GM18505 (cell line): ENCODE measurements at regions not wholly inside any gene's neighbourhood (a gene's known extent, or its start where the extent isn't known, plus 50 kb on each side); places are given as distances from the start of the nearest gene placed in this dataset.
"Not testable (repeated sequence)": the region's sequence is repeated elsewhere in the genome, so short reads cannot be mapped to it uniquely, and the experiment has no call there.

ENCODE experiments used
- ATAC-seq: cut with Tn5 transposase; IDR thresholded peaks from one replicate; pipeline ENCODE4 v1.9.1; 2021; ENCODE audit not compliant: unreplicated experiment
- POLR2A ChIP-seq: IDR thresholded peaks from 4 replicates; pipeline ENCODE4 v1.6.1; 2011; ENCODE audit warnings: borderline replicate concordance; ENCODE audit not compliant: insufficient read depth, insufficient read length; ENCODE audit errors: extremely low read depth

DNA sequence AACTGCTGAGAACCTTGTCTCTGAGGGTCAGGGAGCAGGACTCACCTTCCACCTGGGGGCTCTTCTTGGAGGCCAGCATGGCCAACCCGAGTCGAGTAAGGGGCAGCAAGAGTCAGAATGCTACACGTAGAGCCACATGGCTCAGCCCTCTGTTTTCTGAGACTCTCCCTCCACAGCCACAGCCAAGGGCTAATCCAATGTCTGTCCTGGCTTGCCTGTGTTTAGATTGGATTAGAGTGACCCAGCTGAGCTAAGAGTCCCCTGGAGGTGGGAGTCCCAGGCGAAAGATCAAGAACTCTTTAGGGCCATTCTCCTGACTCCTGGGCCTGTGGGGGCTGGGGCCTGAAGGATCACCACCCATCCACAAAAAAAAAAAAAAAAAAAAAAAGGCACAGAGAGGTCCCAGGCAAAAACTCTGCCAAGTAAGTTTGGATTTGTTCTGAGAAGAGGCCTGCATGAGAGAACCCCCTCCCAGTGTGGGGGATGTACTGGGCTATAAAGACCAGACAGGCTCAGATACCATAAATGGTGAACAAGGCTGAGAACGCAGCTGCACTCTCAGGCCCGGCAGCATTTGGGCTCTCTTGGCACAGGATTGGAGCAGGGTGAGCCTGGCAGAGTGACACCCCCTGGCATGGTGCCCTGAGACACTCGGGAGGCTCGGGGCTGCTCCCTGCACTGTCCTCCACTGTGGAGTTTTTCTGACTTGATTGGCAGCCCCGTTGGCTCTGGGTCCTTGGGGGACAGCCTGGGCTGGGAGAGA, 88.0 kb upstream of the OSBPL11 start:
- ATAC-seq: no peak

DNA sequence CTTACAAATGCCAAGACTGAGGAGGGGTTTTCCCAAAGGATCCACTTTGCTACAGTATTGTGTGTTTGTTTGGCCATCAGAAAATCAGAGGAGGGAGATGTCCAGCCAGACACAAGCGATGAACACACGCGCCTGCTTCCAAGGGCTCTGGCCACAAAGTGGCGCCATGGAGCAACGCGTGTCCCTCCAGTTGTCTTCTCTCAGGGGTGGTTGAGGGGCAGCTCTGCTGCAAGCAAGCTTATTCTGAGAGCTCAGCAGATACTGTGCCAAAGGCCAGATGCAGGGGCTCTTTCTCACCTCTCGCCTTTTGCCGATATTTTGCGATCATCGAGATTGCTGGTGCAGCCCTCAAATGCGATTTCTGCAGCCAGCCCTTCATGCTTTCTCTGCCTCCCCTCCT, 88.9 kb upstream of the OSBPL11 start:
- no peak for TF ChIP-seq POLR2A
- no peak for ATAC-seq

More for the DNA sequence above, 88.0 kb upstream of the OSBPL11 start:
- TF ChIP-seq POLR2A: no peak

DNA sequence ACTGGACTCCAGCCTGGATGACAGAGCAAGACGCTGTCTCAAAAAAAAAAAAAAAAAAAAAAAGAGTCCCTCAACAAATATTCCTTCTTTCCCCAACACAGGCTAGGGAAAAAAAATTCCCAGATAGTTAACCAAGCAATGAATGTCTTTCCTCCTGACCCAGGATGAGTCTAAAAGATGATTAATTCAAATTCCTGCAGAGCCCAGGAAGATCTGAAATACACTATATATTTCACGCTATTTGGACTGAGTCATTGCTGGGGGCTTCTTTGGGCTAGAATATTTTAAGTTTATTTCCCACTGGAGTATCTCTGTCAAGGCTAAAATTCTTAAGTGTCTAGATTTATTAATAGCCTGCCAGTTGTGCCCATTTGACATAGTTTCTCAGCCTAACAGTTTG, 90.4 kb upstream of the OSBPL11 start:
- ATAC-seq: not testable (repeated sequence)

DNA sequence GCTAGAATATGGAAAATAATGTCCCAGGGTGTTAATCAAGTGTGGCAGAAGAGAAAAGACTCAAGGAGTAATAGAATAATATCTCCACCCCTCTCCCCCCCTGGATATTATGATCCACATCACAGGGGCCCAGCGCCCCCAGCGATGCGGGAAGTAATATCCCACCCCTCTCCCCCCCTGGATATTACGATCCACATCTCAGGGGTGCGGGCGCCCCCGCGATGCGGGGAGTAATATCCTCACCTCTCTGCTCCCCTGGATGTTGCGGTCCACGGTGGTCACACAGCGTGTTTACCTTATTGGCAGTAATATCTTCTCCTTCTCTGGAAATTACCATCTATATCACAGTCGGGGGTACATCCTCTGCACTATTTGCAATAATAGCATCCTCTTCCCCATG, 97.1 kb upstream of the OSBPL11 start:
- no peak for TF ChIP-seq POLR2A
- no peak for ATAC-seq

DNA sequence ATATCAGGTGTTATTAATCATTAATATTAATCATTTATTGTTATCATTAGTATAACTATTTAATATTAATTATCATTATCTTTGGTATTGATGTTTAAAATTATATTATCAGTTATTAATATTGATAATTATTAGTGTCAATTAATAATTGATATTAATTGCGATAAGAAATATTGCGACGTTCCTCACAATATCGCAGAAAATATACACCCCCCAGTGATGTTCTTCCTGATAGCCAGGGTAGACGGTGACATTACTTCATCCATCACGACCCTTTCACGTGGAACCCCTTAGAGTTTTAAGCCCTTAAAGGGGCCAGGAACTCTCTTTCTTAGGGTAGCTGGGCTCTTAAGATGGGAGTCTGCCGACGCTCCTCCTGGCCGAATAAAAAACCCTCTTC, 98.6 kb upstream of the OSBPL11 start:
- TF ChIP-seq POLR2A: no peak
- no peak for ATAC-seq

DNA sequence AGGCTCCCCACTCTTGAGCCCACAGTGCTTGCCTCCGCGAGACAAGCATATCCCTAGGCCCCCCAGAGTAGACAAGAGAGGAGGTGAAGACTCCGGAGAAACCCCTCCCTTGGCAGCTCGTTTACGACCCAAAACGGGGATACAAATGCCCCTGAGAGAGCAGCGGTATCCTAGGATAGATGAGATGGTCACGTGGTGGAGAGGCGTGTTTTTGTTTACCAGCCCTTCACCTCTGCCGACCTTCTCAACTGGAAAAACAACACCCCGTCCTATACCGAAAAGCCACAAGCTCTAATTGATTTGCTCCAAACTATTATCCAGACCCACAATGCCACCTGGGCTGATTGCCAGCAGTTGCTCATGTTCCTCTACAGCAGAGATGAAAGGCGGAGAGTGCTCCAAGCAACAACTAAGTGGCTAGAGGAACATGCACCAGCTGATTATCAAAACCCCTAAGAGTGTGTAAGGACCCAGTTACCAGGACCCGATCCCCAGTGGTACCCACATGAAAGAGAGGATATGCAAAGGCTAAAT, 99.5 kb upstream of the OSBPL11 start:
- TF ChIP-seq POLR2A: no peak
- no peak for ATAC-seq

DNA sequence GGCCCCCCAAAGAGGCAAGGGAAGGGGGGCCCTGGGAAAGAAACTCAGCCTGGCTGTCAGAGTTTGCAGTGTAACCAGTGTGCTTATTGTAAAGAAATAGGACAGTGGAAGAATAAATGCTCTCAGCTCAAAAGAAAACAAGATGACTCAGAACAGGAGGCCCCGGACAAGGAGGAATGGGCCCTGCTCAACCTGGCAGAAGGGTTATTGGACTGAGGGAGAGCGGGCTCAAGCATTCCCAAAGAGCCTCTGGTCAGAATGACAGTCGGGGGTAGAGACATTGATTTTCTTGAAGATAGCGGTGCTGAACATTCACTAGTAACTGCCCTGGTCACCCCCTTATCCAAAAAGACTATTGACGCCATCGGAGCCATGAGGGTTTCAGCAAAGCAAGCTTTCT, 100.4 kb upstream of the OSBPL11 start:
- ATAC-seq: no peak
- no peak for TF ChIP-seq POLR2A

DNA sequence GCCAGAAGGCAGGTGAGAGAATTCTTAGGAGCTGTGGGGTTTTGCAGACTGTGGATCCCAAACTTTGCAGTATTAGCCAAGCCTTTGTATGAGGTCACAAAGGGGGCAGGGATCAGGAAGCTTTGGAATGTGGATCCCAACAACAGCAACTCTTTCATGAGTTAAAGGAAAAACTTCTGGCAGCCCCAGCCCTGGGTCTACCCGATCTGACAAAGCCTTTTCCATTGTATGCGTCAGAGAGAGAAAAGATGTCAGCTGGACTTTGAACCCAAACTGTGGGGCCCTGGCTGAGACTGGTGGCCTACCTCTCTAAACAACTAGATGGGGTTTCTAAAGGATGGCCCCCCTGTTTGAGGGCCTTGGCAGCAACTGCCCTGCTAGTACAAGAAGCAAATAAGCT, 101.8 kb upstream of the OSBPL11 start:
- ATAC-seq: not testable (repeated sequence)

DNA sequence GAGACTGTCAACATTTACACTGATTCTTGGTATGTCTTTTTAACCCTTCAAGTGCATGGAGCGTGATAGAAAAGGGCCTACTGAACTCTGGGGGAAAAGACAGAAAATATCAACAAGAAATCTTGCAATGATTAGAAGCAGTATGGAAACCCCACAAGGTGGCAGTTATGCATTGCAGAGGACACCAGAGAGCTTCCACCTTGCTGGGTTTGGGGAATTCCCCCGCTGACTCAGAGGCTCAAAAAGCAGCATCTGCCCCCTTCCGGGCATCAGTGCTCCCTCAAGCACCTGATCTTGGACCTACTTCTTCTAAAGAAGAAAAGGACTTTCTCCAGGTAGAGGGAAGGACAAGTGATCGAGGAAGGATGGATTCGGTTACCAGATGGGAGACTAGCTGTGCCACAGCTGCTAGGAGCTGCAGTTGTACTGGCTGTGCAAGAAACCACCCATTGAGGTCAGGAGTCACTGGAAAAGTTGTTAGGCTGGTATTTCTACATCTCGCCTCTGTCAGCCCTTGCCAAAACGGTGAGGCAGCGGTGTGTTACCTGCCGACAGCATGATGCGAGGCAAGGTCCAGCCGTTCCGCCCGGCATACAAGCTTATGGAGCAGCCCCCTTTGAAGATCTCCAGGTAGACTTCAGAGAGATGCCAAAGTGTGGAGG, 102.8 kb upstream of the OSBPL11 start:
- not testable (repeated sequence) for ATAC-seq

DNA sequence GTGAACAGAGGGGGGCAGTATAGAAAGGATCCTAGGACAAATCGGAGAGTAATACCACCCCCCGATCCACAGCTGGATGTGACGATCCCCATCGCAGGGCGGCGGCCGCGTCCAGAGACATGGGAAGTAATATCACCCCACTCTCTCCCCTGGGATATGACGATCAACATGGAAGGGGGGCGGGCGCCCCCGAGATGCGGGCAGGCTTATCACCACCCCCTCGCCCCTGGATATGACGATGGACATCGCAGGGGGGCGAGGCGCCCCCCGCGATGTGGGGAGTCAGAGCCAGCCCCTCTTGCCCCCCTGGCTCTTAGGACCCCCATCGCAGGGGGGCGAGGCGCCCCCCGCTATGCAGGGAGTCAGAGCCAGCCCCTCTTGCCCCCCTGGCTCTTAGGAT, 120.4 kb upstream of the OSBPL11 start:
- TF ChIP-seq POLR2A: no peak
- no peak for ATAC-seq

DNA sequence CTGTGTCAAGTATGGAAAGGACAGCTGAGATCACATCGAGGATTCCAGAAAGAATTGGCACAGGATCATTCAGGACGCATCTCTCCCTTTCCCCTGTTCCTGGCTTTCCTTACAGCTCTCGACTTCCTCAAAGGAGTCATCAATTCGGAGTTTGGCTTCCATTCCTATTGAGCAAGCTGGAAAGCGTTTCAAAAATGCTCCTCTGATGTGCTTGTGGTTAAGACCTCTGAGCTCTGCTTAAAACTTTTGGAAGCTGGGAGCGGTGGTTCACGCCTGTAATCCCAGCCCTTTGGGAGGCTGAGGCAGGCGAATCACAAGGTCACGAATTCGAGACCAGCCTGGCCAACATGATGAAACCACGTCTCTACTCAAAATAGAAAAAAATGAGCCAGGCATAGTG, 136.9 kb upstream of the OSBPL11 start:
- not testable (repeated sequence) for ATAC-seq

DNA sequence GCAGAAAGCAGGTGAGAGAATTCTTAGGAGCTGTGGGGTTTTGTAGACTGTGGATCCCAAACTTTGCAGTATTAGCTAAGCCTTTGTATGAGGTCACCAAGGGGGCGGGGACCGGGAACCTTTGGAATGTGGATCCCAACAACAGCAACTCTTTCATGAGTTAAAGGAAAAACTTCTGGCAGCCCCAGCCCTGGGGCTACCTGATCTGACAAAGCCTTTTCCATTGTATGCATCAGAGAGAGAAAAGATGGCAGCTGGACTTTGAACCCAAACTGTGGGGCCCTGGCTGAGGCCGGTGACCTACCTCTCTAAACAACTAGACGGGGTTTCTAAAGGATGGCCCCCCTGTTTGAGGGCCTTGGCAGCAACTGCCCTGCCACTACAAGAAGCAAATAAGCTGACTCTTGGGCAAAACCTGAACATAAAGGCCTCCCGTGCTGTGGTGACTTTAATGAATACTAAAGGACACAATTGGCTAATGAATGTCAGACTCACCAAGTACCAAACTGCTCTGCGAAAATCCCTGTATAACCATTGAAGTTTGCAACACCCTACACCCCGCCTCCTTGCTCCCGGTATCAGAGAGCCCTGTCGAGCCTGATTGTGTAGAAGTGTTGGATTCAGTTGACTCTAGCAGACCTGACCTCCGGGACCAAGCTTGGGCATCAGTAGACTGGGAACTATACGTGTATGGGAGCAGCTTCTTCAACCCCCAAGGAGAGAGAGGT, 146.9 kb upstream of the OSBPL11 start:
- not testable (repeated sequence) for ATAC-seq

DNA sequence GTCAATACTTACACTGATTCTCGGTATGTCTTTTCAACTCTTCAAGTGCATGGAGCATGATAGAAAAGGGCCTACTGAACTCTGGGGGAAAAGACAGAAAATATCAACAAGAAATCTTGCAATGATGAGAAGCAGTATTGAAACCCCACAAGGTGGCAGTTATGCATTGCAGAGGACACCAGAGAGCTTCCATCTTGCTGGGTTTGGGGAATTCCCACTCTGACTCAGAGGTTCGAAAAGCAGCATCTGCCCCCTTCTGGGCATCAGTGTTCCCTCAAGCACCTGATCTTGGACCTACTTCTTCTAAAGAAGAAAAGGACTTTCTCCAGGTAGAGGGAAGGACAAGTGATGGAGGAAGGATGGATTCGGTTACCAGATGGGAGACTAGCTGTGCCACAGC, 147.5 kb upstream of the OSBPL11 start:
- ATAC-seq: not testable (repeated sequence)

DNA sequence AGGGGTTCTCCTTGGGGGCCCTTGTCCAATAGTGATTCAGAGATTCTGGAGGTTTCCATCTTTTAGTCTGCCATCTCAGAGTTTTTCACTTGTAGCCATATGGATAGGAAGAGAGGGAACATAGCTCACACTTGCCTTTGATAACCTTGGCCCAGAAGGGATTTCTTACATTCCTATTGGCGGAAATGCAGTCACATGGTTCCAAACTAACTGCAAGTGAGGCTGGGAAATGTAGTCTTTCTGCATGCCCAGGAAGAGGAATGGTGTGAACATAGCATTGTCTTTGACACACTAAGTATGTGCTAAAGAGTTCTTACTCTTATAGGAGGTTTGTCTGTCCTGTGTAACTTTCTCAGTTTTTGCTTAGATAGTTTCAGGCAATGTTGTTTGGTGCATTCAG, 161.8 kb upstream of the OSBPL11 start:
- not testable (repeated sequence) for ATAC-seq

DNA sequence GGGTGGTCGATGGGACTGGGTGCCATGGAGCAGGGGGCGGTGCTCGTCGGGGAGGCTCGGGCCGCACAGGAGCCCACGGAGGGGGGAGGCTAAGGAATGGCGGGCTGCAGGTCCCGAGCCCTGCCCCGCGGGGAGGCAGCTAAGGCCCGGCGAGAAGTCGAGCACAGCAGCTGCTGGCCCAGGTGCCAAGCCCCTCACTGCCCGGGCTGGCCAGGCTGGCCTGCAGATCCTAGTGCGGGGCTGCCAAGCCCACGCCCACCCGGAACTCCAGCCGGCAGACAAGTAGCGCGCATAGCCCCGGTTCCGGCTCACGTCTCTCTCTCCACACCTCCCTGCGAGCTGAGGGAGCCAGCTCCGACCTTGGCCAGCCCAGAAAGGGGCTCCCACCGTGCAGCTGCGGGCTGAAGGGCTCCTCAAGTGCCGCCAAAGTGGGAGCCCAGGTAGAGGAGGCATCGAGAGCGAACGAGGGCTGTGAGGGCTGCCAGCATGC, 163.4 kb upstream of the OSBPL11 start:
- ATAC-seq: not testable (repeated sequence)

DNA sequence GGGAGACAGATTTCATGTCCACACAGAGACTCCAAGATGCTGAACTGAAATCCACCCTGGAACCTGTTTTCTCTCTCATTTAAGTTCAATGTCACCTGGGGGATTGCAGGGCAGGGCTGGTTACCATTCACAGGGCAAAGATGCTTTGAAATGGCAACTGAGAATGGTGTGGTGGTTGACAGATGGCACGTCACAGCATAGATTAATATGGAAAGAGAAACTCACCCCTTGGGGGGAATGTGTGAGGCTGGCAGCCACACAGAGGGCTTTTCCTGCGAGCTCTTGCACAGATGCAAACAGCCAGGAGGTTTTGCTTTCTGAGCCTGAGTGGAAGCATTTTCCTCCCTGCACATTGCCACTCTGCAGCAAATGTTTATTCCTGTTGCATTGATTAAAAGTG, 167.3 kb upstream of the OSBPL11 start:
- ATAC-seq: not testable (repeated sequence)

DNA sequence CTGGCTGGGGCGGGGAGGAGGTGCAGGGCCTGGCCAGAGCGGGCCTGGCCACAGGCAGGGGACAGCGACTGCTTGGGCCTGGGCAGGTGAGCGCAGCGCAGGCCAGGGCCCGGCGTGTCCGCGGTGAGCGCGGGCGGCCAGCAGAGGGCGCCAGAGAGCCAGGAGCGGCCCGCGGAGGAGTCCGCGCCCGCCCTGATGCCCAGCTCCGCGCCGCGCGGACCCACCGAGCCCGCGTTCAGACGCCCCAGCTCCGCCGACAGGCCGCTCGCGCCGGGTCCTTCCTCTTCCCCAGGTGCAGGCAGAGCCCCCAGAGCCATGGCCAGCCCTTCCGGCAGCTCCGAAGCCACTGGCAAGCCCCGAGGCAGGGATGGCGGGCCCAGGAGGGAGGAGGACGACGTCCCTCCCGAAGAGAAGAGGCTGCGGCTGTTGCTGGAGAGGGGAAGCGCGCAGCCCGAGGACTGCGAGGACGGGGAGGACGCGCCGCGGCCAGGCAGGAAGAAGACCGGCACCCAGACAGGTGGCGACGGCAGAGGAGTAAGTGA, 171.1 kb upstream of the OSBPL11 start:
- ATAC-seq: not testable (repeated sequence)

DNA sequence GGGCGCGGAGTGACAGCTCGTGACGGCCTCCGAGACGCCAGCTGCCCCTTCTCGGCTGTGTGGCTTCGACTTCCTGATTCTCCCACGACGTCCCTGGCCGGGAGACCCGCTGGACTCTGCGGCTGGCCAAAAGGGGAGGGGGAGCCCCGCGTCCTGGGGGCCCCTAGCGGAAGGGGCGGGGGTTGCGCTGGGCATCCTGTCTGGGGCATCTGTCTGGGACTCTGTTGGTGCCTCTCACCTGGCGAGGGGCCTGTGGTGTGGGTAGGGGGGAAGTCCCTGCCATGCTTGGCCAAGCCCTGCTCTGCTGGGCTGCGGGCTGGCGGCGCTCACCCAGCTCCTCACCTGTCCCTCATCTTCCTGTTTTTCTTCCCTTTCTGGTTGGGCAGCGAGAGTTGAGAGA, 171.6 kb upstream of the OSBPL11 start:
- ATAC-seq: not testable (repeated sequence)
